Activated CD4-positive, alpha-beta T cell treated with anti-CD3 and anti-CD28 coated beads, Interleukin-2, amount 10 ng/mL, durations not matched to agents 24 days and 14 days (primary cell): ENCODE measurements at regions not wholly inside any gene's neighbourhood (a gene's known extent, or its start where the extent isn't known, plus 50 kb on each side); places are given as distances from the start of the nearest gene placed in this dataset.
A peak's percentile ranks its signal among the peaks of the same experiment; 100 is the strongest.

ENCODE experiments used
- DNase-seq: peaks from one replicate; pipeline ENCODE4 v3.0.0; 2022
- H3K27ac Mint-ChIP-seq: one replicate; pipeline ENCODE4 v1.8.0; 2022; ENCODE audit warnings: mild to moderate bottlenecking, mixed read lengths
- H3K27me3 Mint-ChIP-seq: one replicate; pipeline ENCODE4 v1.8.0; 2022; ENCODE audit warnings: mixed read lengths
- H3K36me3 Mint-ChIP-seq: one replicate; pipeline ENCODE4 v1.8.0; 2022; ENCODE audit warnings: low read depth, mild to moderate bottlenecking, mixed read lengths
- H3K4me1 Mint-ChIP-seq: one replicate; pipeline ENCODE4 v1.8.0; 2021; ENCODE audit warnings: mixed read lengths
- H3K4me3 Mint-ChIP-seq: one replicate; pipeline ENCODE4 v1.8.0; 2022; ENCODE audit warnings: mild to moderate bottlenecking, moderate library complexity, mixed read lengths
- H3K9me3 Mint-ChIP-seq: one replicate; pipeline ENCODE4 v1.8.0; 2021; ENCODE audit warnings: mixed read lengths
- intact Hi-C: fragments of 100-400 bp; cut with micrococcal nuclease; formaldehyde crosslinking; loops from one replicate; pipeline ENCODE4 v1.15.1; 2023

- Mint-ChIP-seq H3K27me3 (peaks cover 14% of the 10 kb centered on the region), H3K9me3 (peaks cover 20% of the 10 kb centered on the region), H3K4me1 (peaks cover 44% of the 10 kb centered on the region), H3K27ac (peak overlapping the region; percentile 42), H3K4me3 (no peak overlapping the region), H3K36me3 (peaks cover 3% of the 10 kb centered on the region)
- intact Hi-C loops: no loop called here
- DNase-seq: no peak
Measured at GRCh38 chr3:43198791-43199644, 87.3 kb upstream of the SNRK start.

- Mint-ChIP-seq H3K4me3 (no peak overlapping the region), H3K4me1 (peaks cover 49% of the 10 kb centered on the region), H3K27me3 (peaks cover 14% of the 10 kb centered on the region), H3K9me3 (peaks cover 20% of the 10 kb centered on the region), H3K27ac (no peak overlapping the region), H3K36me3 (peaks cover 3% of the 10 kb centered on the region)
- intact Hi-C loops: no loop called here
- no peak for DNase-seq
Measured at GRCh38 chr3:43198301-43198700, 88.0 kb upstream of the SNRK start.

GRCh38 chr3:43197181-43197580, 89.2 kb upstream of the SNRK start:
- intact Hi-C loops: no loop called here
- no peak for DNase-seq

GRCh38 chr3:43196721-43197120, 89.6 kb upstream of the SNRK start:
- H3K4me3 Mint-ChIP-seq: no peak overlapping the region
- intact Hi-C loops: no loop called here
- peaks cover 3% of the 10 kb centered on the region for H3K36me3 Mint-ChIP-seq
- no peak for DNase-seq
- H3K4me1 Mint-ChIP-seq: peaks cover 63% of the 10 kb centered on the region
- peaks cover 14% of the 10 kb centered on the region for H3K27me3 Mint-ChIP-seq
- no peak overlapping the region for H3K27ac Mint-ChIP-seq
- peaks cover 20% of the 10 kb centered on the region for H3K9me3 Mint-ChIP-seq

More at GRCh38 chr3:43197181-43197580, 89.2 kb upstream of the SNRK start:
- peaks cover 3% of the 10 kb centered on the region for H3K36me3 Mint-ChIP-seq
- peaks cover 14% of the 10 kb centered on the region for H3K27me3 Mint-ChIP-seq
- H3K4me1 Mint-ChIP-seq: peaks cover 60% of the 10 kb centered on the region
- H3K9me3 Mint-ChIP-seq: peaks cover 20% of the 10 kb centered on the region
- no peak overlapping the region for H3K27ac Mint-ChIP-seq
- H3K4me3 Mint-ChIP-seq: no peak overlapping the region

- DNase-seq: no peak
- Mint-ChIP-seq H3K27me3 (peaks cover 12% of the 10 kb centered on the region), H3K36me3 (peaks cover 3% of the 10 kb centered on the region), H3K4me3 (peak overlapping the region; percentile 25), H3K27ac (peak overlapping the region; percentile 87), H3K9me3 (peaks cover 15% of the 10 kb centered on the region), H3K4me1 (peaks cover 58% of the 10 kb centered on the region)
- intact Hi-C loops: no loop called here
Measured at GRCh38 chr3:43195115-43195498, 89.2 kb upstream of the POMGNT2 start.

GRCh38 chr3:43194490-43195114, 88.7 kb upstream of the POMGNT2 start:
- H3K27ac Mint-ChIP-seq: peak overlapping the region; percentile 87
- H3K4me3 Mint-ChIP-seq: peak overlapping the region; percentile 25
- peaks cover 15% of the 10 kb centered on the region for H3K27me3 Mint-ChIP-seq
- DNase-seq: peak; percentile 85
- peaks cover 3% of the 10 kb centered on the region for H3K36me3 Mint-ChIP-seq
- peaks cover 13% of the 10 kb centered on the region for H3K9me3 Mint-ChIP-seq
- intact Hi-C loops: no loop called here
- H3K4me1 Mint-ChIP-seq: peaks cover 58% of the 10 kb centered on the region

GRCh38 chr3:43194069-43194468, 88.2 kb upstream of the POMGNT2 start:
- Mint-ChIP-seq H3K4me3 (peak overlapping the region; percentile 25), H3K4me1 (peaks cover 55% of the 10 kb centered on the region), H3K27ac (peak overlapping the region; percentile 87), H3K9me3 (peaks cover 12% of the 10 kb centered on the region), H3K36me3 (peaks cover 6% of the 10 kb centered on the region), H3K27me3 (peaks cover 16% of the 10 kb centered on the region)
- intact Hi-C loops: no loop called here
- no peak for DNase-seq

- no peak for DNase-seq
- H3K4me1 Mint-ChIP-seq: peaks cover 43% of the 10 kb centered on the region
- H3K27me3 Mint-ChIP-seq: peaks cover 16% of the 10 kb centered on the region
- no peak overlapping the region for H3K4me3 Mint-ChIP-seq
- peaks cover 3% of the 10 kb centered on the region for H3K36me3 Mint-ChIP-seq
- intact Hi-C loops: no loop called here
- no peak overlapping the region for H3K27ac Mint-ChIP-seq
- peaks cover 12% of the 10 kb centered on the region for H3K9me3 Mint-ChIP-seq
Measured at GRCh38 chr3:43192028-43192427, 86.1 kb upstream of the POMGNT2 start.

GRCh38 chr3:43191116-43191515, 85.2 kb upstream of the POMGNT2 start:
- Mint-ChIP-seq H3K27me3 (peaks cover 16% of the 10 kb centered on the region), H3K4me3 (no peak overlapping the region), H3K9me3 (peaks cover 12% of the 10 kb centered on the region), H3K36me3 (peaks cover 3% of the 10 kb centered on the region), H3K27ac (no peak overlapping the region), H3K4me1 (peaks cover 41% of the 10 kb centered on the region)
- intact Hi-C loops: no loop called here
- no peak for DNase-seq

- intact Hi-C loops: no loop called here
- Mint-ChIP-seq H3K4me1 (peaks cover 36% of the 10 kb centered on the region), H3K36me3 (peaks cover 3% of the 10 kb centered on the region)
Measured at GRCh38 chr3:43190670-43191069, 84.8 kb upstream of the POMGNT2 start.

GRCh38 chr3:43187836-43188479, 82.1 kb upstream of the POMGNT2 start:
- Mint-ChIP-seq H3K36me3 (peaks cover 3% of the 10 kb centered on the region), H3K27ac (no peak overlapping the region), H3K27me3 (peaks cover 16% of the 10 kb centered on the region), H3K4me1 (peaks cover 11% of the 10 kb centered on the region), H3K9me3 (peaks cover 12% of the 10 kb centered on the region), H3K4me3 (no peak overlapping the region)
- DNase-seq: no peak
- intact Hi-C loops: no loop called here

More at GRCh38 chr3:43190670-43191069, 84.8 kb upstream of the POMGNT2 start:
- no peak overlapping the region for H3K27ac Mint-ChIP-seq
- DNase-seq: no peak
- H3K27me3 Mint-ChIP-seq: peaks cover 16% of the 10 kb centered on the region
- peaks cover 12% of the 10 kb centered on the region for H3K9me3 Mint-ChIP-seq
- H3K4me3 Mint-ChIP-seq: no peak overlapping the region

- no peak overlapping the region for H3K27ac Mint-ChIP-seq
- peaks cover 17% of the 10 kb centered on the region for H3K27me3 Mint-ChIP-seq
- no peak overlapping the region for H3K4me3 Mint-ChIP-seq
- H3K4me1 Mint-ChIP-seq: peaks cover 13% of the 10 kb centered on the region
- peaks cover 5% of the 10 kb centered on the region for H3K36me3 Mint-ChIP-seq
- peaks cover 18% of the 10 kb centered on the region for H3K9me3 Mint-ChIP-seq
- no peak for DNase-seq
- intact Hi-C loops: no loop called here
Measured at GRCh38 chr3:43185983-43186314, 80.1 kb upstream of the POMGNT2 start.

- no peak overlapping the region for H3K4me3 Mint-ChIP-seq
- H3K27me3 Mint-ChIP-seq: peaks cover 17% of the 10 kb centered on the region
- H3K36me3 Mint-ChIP-seq: peaks cover 5% of the 10 kb centered on the region
- peaks cover 17% of the 10 kb centered on the region for H3K4me1 Mint-ChIP-seq
- intact Hi-C loops: no loop called here
- peaks cover 18% of the 10 kb centered on the region for H3K9me3 Mint-ChIP-seq
- DNase-seq: no peak
- H3K27ac Mint-ChIP-seq: no peak overlapping the region
Measured at GRCh38 chr3:43185274-43185982, 79.5 kb upstream of the POMGNT2 start.
